Neuronal stem cell (in vitro differentiated cells): ENCODE measurements at regions not wholly inside any gene's neighbourhood (a gene's known extent, or its start where the extent isn't known, plus 50 kb on each side); places are given as distances from the start of the nearest gene placed in this dataset.
A peak's percentile ranks its signal among the peaks of the same experiment; 100 is the strongest.

Experiments used
- DNase-seq: peaks from one replicate; pipeline ENCODE4 v3.0.0-alpha.2; 2013; ENCODE audit warnings: low spot score
- H2AFZ ChIP-seq: one replicate; pipeline ENCODE4 v1.6.1; 2013; ENCODE audit warnings: mild to moderate bottlenecking, low read length, inconsistent platforms
- H2AK5ac ChIP-seq: 2 replicates; pipeline ENCODE4 v1.6.1; 2013; ENCODE audit warnings: low read depth, mild to moderate bottlenecking, inconsistent platforms, low read length, moderate library complexity, mixed read lengths
- H2BK120ac ChIP-seq: 2 replicates; pipeline ENCODE4 v1.6.1; 2013; ENCODE audit warnings: low read depth, mild to moderate bottlenecking, inconsistent platforms, low read length, moderate library complexity, mixed read lengths
- H2BK12ac ChIP-seq: one replicate; pipeline ENCODE4 v1.6.1; 2013; ENCODE audit warnings: low read length, inconsistent platforms
- H2BK15ac ChIP-seq: 2 replicates; pipeline ENCODE4 v1.6.1; 2013; ENCODE audit warnings: mild to moderate bottlenecking, low read length, inconsistent platforms, mixed read lengths
- H2BK5ac ChIP-seq: one replicate; pipeline ENCODE4 v1.6.1; 2013; ENCODE audit warnings: inconsistent platforms, mild to moderate bottlenecking, low read length, moderate library complexity
- H3K14ac ChIP-seq: one replicate; pipeline ENCODE4 v1.6.1; 2013; ENCODE audit warnings: low read length, inconsistent platforms
- H3K18ac ChIP-seq: 2 replicates; pipeline ENCODE4 v1.6.1; 2013; ENCODE audit warnings: low read length, inconsistent platforms
- H3K23ac ChIP-seq: 2 replicates; pipeline ENCODE4 v1.6.1; 2013; ENCODE audit warnings: low read depth, mild to moderate bottlenecking, mixed read lengths, low read length, inconsistent platforms; ENCODE audit not compliant: poor library complexity
- H3K27ac ChIP-seq: replicated peaks from 3 replicates; pipeline ENCODE4 v1.5.1; 2013; ENCODE audit warnings: low read length, inconsistent platforms
- H3K27me3 ChIP-seq, 3 experiments: 2 replicates each; pipeline ENCODE4 v1.6.1; 2013; ENCODE audit warnings: low read length in 3 of 3, mild to moderate bottlenecking in 2 of 3, inconsistent platforms in 1 of 3, low read depth in 1 of 3, mixed read lengths in 1 of 3, moderate library complexity in 1 of 3; ENCODE audit not compliant: control insufficient read depth in 3 of 3, insufficient read depth in 3 of 3
- H3K36me3 ChIP-seq, 2 donors: replicated peaks in 1 of 2; 2 replicates each; pipeline ENCODE4 v1.6.1; 2013; ENCODE audit warnings: low read length in 2 of 2; ENCODE audit not compliant: control insufficient read depth in 2 of 2, insufficient read depth in 2 of 2
- H3K4ac ChIP-seq: 2 replicates; pipeline ENCODE4 v1.6.1; 2013; ENCODE audit warnings: inconsistent platforms, mild to moderate bottlenecking, low read length, moderate library complexity
- H3K4me1 ChIP-seq, 2 donors: 1 replicate in 1 of 2; 2 replicates in 1 of 2; pipeline ENCODE4 v1.6.1; 2013; ENCODE audit warnings: low read length in 2 of 2, low read depth in 1 of 2; ENCODE audit not compliant: control insufficient read depth in 2 of 2, insufficient read depth in 1 of 2
- H3K4me2 ChIP-seq: one replicate; pipeline ENCODE4 v1.6.1; 2013; ENCODE audit warnings: mild to moderate bottlenecking, low read length, inconsistent platforms; ENCODE audit not compliant: insufficient read depth, poor library complexity, severe bottlenecking
- H3K4me3 ChIP-seq, 2 donors: 2 replicates each; pipeline ENCODE4 v1.5.1; 2013; ENCODE audit warnings: low read length in 2 of 2, mild to moderate bottlenecking in 2 of 2, inconsistent platforms in 1 of 2, moderate library complexity in 1 of 2
- H3K79me1 ChIP-seq: one replicate; pipeline ENCODE4 v1.6.1; 2013; ENCODE audit warnings: low read depth, mild to moderate bottlenecking, inconsistent platforms, low read length, moderate library complexity
- H3K9ac ChIP-seq: one replicate; pipeline ENCODE4 v1.6.1; 2013; ENCODE audit warnings: mild to moderate bottlenecking, low read depth, low read length, inconsistent platforms; ENCODE audit not compliant: poor library complexity
- H3K9me3 ChIP-seq, 2 donors: replicated peaks in 1 of 2; 2 replicates each; pipeline versions ENCODE3 to v1.6.1; 2013; ENCODE audit warnings: low read length in 2 of 2, mild to moderate bottlenecking in 2 of 2, inconsistent platforms in 1 of 2, low read depth in 1 of 2, mixed read lengths in 1 of 2, moderate library complexity in 1 of 2; ENCODE audit not compliant: control insufficient read depth in 2 of 2, insufficient read depth in 1 of 2
- H4K8ac ChIP-seq: one replicate; pipeline ENCODE4 v1.6.1; 2013; ENCODE audit warnings: low read depth, mild to moderate bottlenecking, inconsistent platforms, low read length, moderate library complexity
- H4K91ac ChIP-seq: one replicate; pipeline ENCODE4 v1.6.1; 2013; ENCODE audit warnings: low read length, low read depth, mild to moderate bottlenecking, inconsistent platforms; ENCODE audit not compliant: poor library complexity
- WGBS, 2 donors: extraction: QIAGEN DNeasy Blood & Tissue Kit; methylation state at CpG; one replicate each; pipeline ENCODE4 v1.1.7; 2013; ENCODE audit warnings: missing lambda C conversion rate in 2 of 2, mixed read lengths in 1 of 2; ENCODE audit not compliant: insufficient read length in 2 of 2, insufficient replicate concordance in 1 of 2; ENCODE audit errors: extremely low coverage in 2 of 2; 5-methylcytosine and 5-hydroxymethylcytosine counted together

GRCh38 chr11:134719397-134719796 lies 307.4 kb upstream of the B3GAT1 start:
- no peak overlapping the region for H3K4me3 ChIP-seq
- no peak overlapping the region for H3K27ac ChIP-seq
- H2BK120ac ChIP-seq: no peak overlapping the region
- H3K14ac ChIP-seq: no peak overlapping the region
- H4K8ac ChIP-seq: no peak overlapping the region
- H3K79me1 ChIP-seq: no peaks in the 10 kb centered on the region
- H3K36me3 ChIP-seq: no peaks in the 10 kb centered on the region
- H3K4me1 ChIP-seq: no peaks in the 10 kb centered on the region
- peaks cover 0 to 2% (median 0%) of the 10 kb centered on the region in 3 experiments for H3K27me3 ChIP-seq
- H2AFZ ChIP-seq: no peak overlapping the region
- H2BK12ac ChIP-seq: no peak overlapping the region
- DNase-seq: no peak
- H4K91ac ChIP-seq: no peak overlapping the region
- no peak overlapping the region for H2BK15ac ChIP-seq
- no CpG with 5 or more reads among the region's 5 CpGs for WGBS, 2 donors
- no peak overlapping the region for H3K23ac ChIP-seq
- no peak overlapping the region for H2AK5ac ChIP-seq
- no peak overlapping the region for H3K18ac ChIP-seq
- no peak overlapping the region for H3K9ac ChIP-seq
- H3K4ac ChIP-seq: no peak overlapping the region
- H3K4me2 ChIP-seq: no peak overlapping the region
- H2BK5ac ChIP-seq: no peak overlapping the region
- H3K9me3 ChIP-seq: no peaks in the 10 kb centered on the region

DNA sequence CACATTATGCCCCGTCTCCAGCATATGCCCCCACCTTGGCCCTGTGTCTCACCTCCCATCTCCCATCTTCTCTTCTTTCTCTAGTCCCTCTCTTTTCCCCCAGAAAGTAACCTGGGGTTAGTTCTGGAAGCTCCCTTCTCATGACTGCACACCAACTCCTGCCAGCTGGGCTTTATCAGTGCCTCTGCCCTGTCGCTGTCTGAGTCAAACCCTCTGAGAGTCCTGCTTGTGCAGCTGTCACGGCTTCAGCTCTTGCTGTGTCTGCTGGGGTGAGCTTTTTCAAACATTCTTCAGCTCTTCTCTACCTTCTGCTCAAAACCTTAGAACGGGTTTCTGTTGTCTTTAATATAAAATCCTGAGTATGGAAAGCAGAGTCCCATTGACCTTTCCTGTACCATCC lies 304.5 kb upstream of the B3GAT1 start:
- Histone ChIP-seq H2AFZ (no peak overlapping the region), H2BK5ac (no peak overlapping the region), H3K23ac (no peak overlapping the region), H3K4ac (no peak overlapping the region), H2BK120ac (no peak overlapping the region), H3K4me1 (peaks cover 0 to 1% of the 10 kb centered on the region in 2 donors), H3K79me1 (no peaks in the 10 kb centered on the region), H3K9me3 (no peaks in the 10 kb centered on the region), H2BK12ac (no peak overlapping the region), H3K27ac (no peak overlapping the region), H4K8ac (no peak overlapping the region), H3K27me3 (peaks cover 0 to 2% (median 0%) of the 10 kb centered on the region in 3 experiments), H2BK15ac (no peak overlapping the region), H3K4me3 (no peak overlapping the region), H3K9ac (no peak overlapping the region), H3K14ac (no peak overlapping the region), H3K18ac (peak overlapping the region; percentile 24), H2AK5ac (no peak overlapping the region), H3K4me2 (no peak overlapping the region), H4K91ac (no peak overlapping the region), H3K36me3 (no peaks in the 10 kb centered on the region)
- WGBS, 2 donors: no CpG with 5 or more reads among the region's 4 CpGs
- no peak for DNase-seq

- H3K4me3 ChIP-seq: no peak overlapping the region
- no peak overlapping the region for H2BK120ac ChIP-seq
- no peak overlapping the region for H2AFZ ChIP-seq
- no peak overlapping the region for H3K27ac ChIP-seq
- no peak overlapping the region for H4K91ac ChIP-seq
- H2BK5ac ChIP-seq: no peak overlapping the region
- H4K8ac ChIP-seq: no peak overlapping the region
- H2BK12ac ChIP-seq: no peak overlapping the region
- H3K4ac ChIP-seq: no peak overlapping the region
- H3K4me2 ChIP-seq: no peak overlapping the region
- H3K18ac ChIP-seq: no peak overlapping the region
- peaks cover 0 to 2% of the 10 kb centered on the region in 2 donors for H3K4me1 ChIP-seq
- H3K79me1 ChIP-seq: no peaks in the 10 kb centered on the region
- no peaks in the 10 kb centered on the region for H3K9me3 ChIP-seq
- H2BK15ac ChIP-seq: no peak overlapping the region
- H3K14ac ChIP-seq: no peak overlapping the region
- WGBS, 2 donors: no CpG with 5 or more reads among the region's 10 CpGs
- H2AK5ac ChIP-seq: no peak overlapping the region
- peaks cover 0 to 6% (median 0%) of the 10 kb centered on the region in 3 experiments for H3K27me3 ChIP-seq
- H3K23ac ChIP-seq: no peak overlapping the region
- H3K9ac ChIP-seq: no peak overlapping the region
- no peak for DNase-seq
- H3K36me3 ChIP-seq: no peaks in the 10 kb centered on the region
Measured at GRCh38 chr11:134714021-134714656, 302.1 kb upstream of the B3GAT1 start.

- DNase-seq: no peak
- no peak overlapping the region for H3K14ac ChIP-seq
- WGBS, 2 donors: no CpG with 5 or more reads among the region's 47 CpGs
Measured at GRCh38 chr11:134712228-134713145, 300.4 kb upstream of the B3GAT1 start.

More at GRCh38 chr11:134712228-134713145, 300.4 kb upstream of the B3GAT1 start:
- H4K91ac ChIP-seq: no peak overlapping the region
- no peak overlapping the region for H2AFZ ChIP-seq
- no peak overlapping the region for H2BK5ac ChIP-seq
- H3K36me3 ChIP-seq: no peaks in the 10 kb centered on the region
- H3K27ac ChIP-seq: no peak overlapping the region
- H3K27me3 ChIP-seq: peaks cover 0 to 6% (median 0%) of the 10 kb centered on the region in 3 experiments
- H2BK15ac ChIP-seq: no peak overlapping the region
- no peaks in the 10 kb centered on the region for H3K9me3 ChIP-seq
- H3K4me1 ChIP-seq: peaks cover 0 to 2% of the 10 kb centered on the region in 2 donors
- H2BK120ac ChIP-seq: no peak overlapping the region
- H3K79me1 ChIP-seq: no peaks in the 10 kb centered on the region
- H2AK5ac ChIP-seq: no peak overlapping the region
- no peak overlapping the region for H3K23ac ChIP-seq
- H3K18ac ChIP-seq: peak overlapping the region; percentile 81
- no peak overlapping the region for H3K4me2 ChIP-seq
- no peak overlapping the region for H3K9ac ChIP-seq
- H3K4me3 ChIP-seq: no peak overlapping the region
- no peak overlapping the region for H2BK12ac ChIP-seq
- no peak overlapping the region for H3K4ac ChIP-seq
- peak overlapping the region; percentile 88 for H4K8ac ChIP-seq
